ENCODE measurements at regions not wholly inside any gene's neighbourhood (a gene's known extent, or its start where the extent isn't known, plus 50 kb on each side); places are given as distances from the start of the nearest gene placed in this dataset.
A peak's percentile ranks its signal among the peaks of the same experiment; 100 is the strongest.
"Not testable (repeated sequence)": the region's sequence is repeated elsewhere in the genome, so short reads cannot be mapped to it uniquely, and the experiment has no call there.

DNA sequence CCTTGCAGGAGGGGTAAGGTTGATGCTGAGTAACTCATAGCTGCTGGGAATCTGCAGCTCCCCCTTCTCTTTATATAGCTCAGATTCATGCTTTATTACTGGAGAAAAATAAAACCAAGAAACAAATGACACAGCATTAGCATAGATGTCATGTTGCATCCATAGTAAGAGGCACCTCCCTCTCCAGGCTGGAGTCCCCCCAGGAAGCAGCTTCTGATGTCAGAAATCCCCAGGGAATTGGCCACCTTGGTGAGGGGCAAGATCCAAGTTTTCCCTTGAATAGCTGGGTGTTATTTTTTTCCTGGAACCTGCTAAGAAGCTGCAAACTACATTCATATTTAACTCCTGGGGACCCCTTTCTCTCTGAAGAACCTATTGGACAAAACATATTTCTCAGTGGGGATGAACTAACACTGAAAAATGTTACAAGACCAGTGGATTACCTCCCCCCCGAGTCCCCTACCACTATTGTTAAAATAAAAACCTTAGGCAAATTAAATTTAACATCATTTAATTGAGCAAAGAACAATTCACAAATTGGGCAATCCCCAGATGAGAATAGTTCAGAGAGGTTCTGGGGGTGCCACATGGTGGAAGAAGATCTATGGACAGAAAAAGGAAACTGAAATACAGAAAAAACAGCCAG lies 163.7 kb upstream of the NAMPT start:
- DNase-seq: no peak

DNA sequence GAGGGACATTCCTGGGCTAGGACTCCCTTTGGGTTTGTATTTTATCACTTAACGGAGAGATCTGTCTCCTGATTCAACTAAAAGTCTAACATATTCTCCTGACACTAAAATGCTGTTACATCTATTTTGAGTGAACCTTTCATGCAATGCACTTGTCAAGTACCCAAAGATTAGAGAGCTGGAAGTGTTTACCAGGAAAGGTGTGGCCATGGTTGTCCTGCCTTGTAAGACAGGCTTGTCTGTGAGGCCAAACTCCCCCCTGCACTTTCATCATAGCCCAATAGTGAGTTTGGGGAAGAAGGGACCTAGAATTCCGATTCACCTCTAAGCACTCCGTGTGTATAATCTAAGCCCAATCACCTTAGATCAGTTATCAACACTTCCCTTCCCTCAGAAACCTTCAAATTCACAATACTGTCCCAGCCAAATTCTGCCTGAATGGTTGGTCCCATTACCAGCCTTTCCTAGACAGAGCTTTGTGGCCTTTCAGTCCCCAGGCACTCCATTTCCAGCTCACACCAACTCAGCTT lies 162.6 kb upstream of the NAMPT start:
- DNase-seq: no peak

DNA sequence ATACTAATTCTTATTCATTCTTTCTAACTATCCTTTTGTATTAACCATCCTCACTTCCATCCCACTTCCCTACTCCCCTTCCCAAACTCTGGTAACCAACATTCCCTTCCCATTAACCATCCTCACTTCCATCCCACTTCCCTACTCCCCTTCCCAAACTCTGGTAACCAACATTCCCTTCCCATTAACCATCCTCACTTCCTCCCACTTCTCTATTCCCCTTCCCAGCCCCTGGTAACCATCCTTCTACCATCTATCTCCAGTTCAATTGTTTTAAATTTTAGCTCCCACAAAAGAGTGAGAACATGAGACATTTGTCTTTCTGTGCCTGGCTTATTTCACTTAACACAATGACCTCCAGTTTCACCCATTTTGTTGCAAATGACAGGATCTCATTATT lies 160.6 kb upstream of the NAMPT start:
- not testable (repeated sequence) for DNase-seq

DNA sequence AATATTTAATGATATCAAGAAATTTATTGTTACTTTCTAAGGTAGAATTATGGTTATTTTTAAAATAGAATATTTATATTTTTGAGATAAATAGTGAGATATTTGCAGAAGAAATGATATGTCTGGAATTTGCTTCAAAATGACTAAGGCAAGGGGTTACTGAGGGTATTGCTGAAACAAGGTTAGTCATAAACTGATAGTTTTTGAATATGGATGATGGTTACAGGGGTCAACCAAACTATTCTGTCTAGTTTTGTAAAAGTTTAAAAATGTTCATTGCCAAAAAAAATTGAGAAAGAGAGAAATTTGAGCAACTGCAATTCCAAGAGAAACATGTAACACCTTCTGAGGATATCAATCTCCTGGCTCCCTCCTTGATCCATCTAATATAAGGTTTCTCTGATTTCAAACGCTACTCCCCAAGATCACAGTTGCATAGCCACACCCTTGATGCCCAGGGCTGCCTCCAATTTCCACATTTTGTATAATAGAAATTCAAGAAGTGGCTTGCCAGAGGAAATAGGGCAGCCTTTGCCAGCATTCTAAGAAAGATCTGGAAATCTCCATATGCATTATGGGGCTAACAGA lies 159.4 kb upstream of the NAMPT start:
- DNase-seq: no peak

DNA sequence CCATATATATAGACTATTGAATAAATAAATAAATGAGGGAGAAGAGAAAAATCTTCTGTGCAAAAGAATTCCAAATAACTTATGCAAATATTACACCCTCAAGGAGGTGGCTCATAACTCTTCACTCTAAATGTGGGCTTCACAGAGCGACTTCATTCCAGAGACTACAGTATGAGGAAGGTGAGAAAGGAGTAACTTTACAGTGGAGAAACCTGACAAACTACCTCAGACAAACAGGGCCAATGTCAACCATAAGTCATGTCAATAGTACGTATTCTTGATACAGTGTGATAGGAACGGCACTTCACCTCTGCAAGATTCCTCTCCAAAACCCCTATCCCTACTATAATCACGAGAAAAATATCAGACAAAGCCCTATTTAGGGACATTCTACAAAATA lies 158.4 kb upstream of the NAMPT start:
- no peak for DNase-seq

DNA sequence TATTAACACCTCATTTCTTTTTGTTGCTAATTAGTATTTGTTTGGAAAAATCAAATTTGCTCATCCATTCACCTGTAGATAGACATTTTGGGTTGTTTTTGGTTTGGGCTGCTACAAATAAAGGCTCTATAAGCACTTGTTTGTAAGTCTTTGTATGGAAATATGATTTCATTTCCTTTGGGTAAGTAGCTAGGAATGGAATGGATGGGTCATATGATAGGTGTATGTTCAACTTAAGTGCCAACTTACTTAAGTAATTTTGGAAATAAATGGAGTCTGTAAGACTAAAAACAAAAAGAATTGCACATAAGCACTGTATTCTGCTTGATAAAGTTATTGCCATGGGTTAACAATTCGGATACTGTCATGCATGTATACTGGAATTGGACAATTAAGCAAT lies 157.7 kb upstream of the NAMPT start:
- DNase-seq: no peak

DNA sequence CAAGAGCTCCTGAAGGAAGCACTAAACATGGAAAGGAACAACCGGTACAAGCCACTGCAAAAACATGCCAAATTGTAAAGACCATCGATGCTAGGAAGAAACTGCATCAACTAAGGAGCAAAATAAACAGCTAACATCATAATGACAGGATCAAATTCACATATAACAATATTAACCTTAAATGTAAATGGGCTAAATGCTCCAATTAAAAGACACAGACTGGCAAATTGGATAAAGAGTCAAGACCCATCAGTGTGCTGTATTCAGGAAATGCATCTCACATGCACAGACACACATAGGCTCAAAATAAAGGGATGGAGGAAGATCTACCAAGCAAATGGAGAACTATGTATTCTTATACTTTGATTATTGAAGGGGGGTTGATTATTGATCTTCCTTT lies 156.6 kb upstream of the NAMPT start:
- not testable (repeated sequence) for DNase-seq

DNA sequence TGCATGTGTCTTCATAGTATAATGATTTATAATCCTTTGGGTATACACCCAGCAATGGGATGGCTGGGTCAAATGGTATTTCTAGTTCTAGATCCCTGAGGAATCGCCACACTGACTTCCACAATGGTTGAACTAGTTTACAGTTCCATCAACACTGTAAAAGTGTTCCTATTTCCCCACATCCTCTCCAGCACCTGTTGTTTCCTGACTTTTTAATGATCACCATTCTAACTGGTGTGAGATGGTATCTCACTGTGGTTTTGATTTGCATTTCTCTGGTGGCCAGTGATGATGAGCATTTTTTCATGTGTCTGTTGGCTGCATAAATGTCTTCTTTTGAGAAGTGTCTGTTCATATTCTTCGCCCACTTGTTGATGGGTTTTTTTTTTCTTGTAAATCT lies 152.2 kb upstream of the NAMPT start:
- DNase-seq: not testable (repeated sequence)

DNA sequence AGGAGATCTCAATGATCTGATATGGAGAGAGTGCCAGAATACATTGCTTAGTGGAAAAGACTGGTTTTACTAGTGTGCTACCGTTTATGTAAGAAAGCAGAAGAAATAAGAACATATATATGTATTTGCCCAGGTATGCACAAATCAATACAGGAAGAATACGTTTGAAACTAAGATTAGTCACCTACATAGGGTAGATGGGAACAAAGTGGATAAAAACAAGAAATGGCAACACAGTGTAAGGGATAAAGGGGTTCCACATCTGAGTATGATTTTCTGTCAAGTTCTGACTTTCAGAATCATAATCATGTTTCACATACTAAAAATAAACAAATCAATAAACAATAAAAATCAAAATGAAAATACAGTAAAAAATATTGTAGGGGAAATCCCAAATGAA lies 148.6 kb upstream of the NAMPT start:
- DNase-seq: no peak

DNA sequence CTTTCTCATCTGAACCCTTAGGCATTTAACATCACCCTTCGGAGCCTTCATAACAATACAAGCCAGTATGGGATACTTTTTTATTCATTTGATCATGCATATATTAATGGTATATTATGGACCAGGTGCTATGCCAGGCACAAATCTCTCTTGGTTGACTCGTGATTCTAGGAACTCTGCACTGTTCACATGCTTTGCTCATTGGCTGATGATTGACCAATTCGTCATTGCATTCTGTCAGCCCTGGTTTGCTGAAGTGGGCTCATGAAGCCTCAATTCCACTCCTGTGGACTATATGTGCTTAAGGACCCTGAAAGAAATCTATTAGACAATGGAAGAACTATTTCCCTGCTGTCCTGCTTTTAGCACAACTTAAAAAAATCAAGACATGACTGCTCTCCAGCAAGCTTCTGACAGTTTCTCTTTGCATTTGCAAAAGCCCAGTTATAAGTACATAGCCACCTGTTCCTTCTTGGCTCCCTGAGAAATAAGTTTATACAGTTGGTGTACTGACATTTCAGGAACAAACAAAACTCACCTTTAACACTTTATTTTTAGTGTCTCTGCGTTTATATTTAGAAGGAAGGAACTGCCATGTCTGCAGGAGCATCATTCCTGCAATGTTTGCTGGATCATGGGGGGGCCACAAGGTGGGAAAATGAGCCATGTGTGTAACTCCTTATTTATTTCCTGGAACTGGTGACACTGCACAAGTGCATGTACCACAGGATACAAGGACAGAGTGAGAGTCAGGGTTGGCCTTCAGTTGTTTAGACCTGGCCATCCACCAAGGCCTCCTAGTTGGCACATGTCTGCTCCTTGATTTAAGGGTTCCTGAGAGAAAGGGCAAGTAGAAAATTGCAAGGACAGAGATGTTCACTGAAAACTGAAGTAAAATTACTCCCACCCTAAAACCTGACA lies 146.0 kb upstream of the NAMPT start:
- DNase-seq: no peak

DNA sequence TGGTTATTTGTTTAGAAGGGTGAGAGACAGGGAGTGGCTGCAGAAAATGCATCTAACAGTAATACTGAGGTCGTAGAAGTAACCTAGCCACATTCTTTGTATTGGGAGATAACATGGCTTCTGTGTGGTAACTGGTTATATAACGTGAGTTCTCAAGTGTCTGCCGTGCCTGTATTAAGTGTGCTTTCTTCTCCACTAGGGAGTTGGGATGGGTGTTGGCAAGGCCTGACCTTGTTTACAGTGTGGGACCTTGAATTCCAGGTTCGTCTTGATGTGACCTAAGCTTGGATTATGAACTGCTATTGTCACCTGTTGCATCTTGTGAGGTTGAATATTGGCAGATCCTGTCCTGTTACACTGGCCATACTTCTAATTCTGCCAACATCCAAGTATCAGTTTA lies 145.3 kb upstream of the NAMPT start:
- no peak for DNase-seq

DNA sequence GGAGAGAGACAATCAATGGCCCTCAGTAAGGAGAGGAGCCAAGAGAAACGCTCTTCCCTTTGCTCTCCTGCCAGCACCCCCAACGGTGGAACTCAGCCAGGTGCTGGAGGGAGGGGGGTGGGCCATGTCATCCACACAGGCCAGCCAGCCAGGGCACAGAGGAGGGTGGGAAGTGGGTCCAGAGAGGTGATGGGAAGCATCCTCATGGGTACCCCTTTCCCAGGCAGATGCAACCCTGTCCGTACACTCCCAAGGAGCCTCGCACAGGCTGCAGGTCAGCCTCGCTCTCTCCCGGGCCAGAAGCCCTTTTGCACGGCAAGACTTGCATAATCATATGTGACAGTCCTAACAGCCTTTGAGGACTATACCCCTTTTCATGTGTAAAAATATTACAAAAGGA lies 142.0 kb upstream of the NAMPT start:
- no peak for DNase-seq

DNA sequence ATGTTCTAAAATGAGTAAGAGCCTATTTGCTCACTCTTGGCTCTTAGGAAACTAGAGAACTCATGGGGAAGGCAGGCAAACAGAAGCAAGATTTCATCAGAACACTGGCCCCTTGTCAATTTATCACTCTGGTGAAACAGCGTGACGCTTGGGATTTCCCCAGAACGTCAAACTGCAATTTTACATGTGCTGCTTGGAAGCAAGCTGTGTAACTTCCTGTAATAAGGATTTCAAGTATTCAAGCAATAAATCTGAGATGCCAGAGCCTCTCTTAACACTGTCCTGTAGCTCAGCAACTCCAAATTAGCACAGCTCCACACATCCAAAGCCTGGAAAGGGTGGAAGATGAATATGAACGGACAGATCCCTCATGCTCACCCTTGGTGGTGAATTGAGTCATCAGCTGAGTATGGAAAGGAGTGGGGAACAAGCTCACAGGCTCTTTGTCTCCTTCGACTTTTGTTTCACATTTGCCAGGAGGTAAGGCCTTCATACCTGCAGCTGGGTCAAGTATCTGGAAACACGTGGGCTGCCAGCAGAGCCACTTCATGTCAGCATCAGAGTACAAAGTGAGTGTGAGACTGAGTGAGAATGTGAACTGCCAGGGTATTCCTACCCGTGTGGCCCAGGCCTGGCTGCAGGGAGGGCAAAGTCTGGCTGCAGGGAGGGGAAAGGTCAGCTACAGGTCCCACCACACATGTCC lies 140.4 kb upstream of the NAMPT start:
- DNase-seq: peak; percentile 43 to 80

DNA sequence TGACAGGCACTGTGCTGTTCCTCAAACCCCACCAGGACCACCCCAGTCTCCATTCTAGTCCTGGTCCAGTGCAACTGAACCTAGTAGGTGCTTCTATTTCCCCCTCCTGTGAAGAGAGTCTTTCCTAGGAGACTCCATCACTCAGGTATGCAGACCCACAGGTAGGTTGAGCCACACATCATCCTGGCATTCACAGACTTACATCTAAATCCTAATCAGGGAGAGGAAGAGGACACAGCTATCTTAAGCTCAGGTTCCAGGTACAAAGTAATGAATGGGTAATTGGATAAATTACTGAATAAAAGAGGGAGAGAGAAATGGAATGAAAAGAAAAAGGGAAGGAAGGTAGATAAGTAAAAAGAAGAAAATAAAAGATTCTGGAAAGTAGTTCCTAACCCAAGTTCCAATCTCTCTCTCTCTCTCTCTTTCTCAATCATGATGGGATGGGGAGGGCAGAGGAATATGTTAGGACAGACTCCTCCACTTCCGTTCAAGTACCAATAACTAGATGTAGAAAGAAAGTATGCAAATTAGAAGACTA lies 139.8 kb upstream of the NAMPT start:
- DNase-seq: no peak

DNA sequence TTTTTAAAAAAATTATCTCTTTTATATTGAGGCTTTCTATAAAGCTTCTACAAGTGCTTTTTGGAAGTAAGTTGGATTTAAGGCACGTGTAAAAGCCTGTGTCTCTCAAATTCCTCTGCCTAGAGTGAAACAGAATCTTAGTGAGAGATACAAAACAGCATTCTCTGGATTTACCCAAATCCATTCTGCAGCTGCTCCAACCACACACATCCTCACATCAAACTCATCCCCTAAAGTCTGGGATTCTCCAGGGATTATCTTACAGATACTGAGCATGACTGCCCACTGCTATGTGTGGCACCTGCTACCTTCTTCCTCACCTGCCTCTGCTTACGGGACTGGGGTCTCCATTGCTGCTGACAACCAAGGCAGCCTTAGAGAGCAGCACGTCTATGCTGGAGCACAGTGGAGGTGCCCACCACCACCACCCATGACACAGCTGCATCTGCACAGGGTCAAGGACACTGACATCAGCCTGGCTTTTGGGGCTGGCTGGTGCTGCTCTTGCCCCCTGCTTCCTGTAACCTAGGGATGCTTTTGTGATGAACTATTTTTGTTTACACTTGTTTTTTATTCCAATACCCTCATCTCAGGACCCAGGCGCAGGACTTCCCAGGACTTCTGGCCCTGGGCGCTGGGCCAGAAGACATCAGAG lies 139.2 kb upstream of the NAMPT start:
- no peak for DNase-seq

DNA sequence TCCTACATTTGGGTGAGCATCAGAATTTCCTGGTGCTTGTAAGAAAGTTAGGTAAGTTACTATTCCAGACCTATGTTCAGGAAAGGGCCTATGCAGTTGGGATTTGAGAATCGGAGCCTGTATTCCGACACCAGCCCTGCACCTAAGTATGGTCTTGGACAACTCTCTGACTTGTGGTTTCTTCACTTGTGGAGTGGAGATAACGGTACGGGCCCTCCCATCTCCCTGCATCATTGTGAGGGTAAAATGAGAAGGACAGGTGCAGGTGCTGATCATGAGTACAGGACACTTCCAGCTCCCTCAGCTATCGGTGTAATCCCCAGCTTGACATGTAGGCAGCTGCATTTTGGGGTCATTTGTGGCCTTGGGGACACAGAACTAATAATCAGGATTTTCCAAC lies 138.3 kb upstream of the NAMPT start:
- no peak for DNase-seq

DNA sequence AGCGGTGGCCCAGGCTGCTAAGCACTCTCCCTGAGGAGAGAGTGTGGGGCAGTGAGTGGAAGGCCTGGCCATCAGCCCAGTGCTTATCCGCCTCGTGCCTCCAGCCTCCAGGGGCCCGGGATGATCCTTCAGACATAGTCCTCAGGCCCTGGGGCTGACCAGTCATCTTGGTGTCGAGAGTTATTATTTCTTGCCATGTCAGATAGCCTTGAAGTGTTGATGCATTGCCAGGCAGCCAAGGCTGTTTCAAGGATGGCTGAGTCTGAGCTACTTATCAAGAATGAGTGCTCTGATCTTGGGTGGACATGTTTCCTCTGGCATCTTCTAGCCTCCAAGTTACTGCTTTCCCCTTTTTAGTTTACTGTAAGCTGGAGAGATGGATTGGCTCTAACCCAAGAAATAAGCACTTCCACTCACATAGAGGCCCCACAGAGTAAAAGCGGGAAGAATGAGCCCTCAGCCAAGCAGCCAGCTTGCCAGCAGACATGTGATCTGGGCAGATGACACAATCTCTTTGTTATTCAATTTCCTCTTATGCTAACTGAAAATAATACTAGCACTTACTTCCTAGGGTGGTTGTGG lies 136.5 kb upstream of the NAMPT start:
- DNase-seq: peak; percentile 4 to 50

DNA sequence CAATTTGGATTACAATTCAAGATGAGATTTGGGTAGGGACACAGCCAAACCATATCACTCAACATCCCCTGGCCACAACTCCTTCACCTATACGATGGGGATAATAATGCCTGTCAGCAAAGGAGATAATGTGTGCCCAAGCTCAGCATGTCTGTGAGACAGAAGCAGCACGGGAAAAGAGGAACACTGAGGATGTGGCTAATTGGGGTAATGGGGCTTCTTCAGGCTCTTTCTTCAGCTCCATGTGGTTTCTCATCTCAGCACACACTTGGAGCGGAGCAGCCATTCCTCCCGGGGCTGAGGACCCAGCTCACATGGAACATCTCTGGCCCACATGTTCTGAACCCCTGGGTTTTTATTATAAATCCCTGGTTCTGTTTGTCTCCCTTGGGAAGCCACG lies 136.0 kb upstream of the NAMPT start:
- no peak for DNase-seq

DNA sequence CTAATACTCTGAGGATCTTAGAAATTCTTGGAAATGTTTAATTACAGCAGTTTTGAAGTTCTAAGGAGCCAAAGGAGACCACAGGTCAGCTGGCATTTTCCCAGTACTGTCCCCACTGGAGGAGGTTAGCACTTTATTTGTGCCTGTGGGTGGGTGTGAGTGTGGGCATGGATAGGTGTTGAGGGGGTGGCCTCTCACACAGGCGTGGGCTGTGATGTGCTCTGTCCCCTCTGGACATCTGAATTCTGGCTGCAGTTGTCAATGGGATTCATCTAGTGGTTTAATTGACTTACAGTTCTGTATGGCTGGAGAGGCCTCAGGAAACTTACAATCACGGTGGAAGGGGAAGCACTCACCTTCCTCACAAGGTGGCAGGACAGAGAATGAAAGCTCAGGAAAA lies 135.4 kb upstream of the NAMPT start:
- DNase-seq: no peak

DNA sequence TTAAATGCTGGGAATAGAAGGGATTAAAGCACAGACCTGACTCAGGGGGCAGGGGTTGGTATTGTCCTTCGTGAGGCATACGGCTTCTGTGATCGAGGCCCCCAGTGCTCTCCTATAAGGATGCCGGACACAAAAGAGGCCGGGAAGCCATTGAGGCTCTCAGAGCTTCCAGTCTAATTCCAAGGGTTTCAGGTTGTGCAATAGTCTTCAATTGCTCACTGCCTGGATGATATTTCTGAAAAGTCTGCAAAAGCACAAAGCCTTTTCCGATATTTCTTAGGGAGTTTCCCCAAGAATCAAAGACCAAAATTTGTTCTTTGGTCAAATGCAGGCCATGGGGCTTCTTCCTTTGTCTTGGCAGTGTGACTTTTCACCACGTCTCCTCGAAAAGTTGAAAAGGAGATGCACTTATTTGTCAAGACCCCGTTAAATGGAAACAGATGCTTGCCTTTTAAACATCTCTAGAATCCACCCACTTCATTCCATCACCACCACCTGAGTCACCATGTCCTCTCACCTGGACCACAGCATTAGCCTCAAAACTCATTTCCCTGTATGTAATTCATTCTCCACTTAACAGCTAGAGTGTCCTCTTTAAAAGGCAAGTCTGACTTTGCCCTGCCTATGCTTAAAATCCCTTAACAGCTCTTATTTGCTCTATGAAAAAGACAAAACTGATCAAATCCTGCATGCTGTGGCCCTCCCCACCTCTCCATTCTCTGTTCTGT lies 134.8 kb upstream of the NAMPT start:
- DNase-seq: no peak

DNA sequence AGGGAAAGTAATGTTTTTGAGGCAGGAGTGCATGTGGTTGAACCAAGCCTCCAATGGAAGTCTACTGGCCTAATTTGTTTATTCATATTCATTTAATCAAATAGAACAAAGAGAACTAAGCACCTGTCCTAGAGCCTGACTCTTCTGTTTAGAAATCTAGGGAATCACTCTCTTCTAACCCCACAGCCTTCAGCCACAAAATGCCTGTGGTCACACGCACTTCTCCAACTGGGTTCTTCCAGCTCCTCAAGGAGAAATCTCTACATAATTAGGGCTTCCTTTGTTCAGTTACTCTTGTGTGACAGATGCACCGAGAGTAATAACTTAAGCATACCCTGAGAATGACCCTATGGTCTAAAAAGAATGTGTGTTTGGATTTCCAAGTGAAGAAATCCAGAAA lies 133.7 kb upstream of the NAMPT start:
- no peak for DNase-seq
